Neural cell (in vitro differentiated cells): ENCODE measurements at regions not wholly inside any gene's neighbourhood (a gene's known extent, or its start where the extent isn't known, plus 50 kb on each side); places are given as distances from the start of the nearest gene placed in this dataset.

Source experiments
- EZH2 ChIP-seq: fragments of 200-600, 300-800 bp; shearing (Covaris generic), sonication (generic); IDR thresholded peaks from 2 replicates; pipeline ENCODE4 v1.6.1; 2014; ENCODE audit warnings: antibody characterized with exemption, low read length, borderline replicate concordance, mild to moderate bottlenecking; ENCODE audit not compliant: insufficient read depth, poor library complexity, severe bottlenecking
- MXI1 ChIP-seq: fragments of 450-650 bp; conservative IDR thresholded peaks from 2 replicates; pipeline ENCODE4 v1.6.1; 2014; ENCODE audit warnings: antibody characterized with exemption, mild to moderate bottlenecking; ENCODE audit not compliant: poor library complexity, severe bottlenecking
- POLR2AphosphoS5 ChIP-seq: IDR thresholded peaks from 2 replicates; pipeline ENCODE4 v1.6.1; 2012
- RAD21 ChIP-seq: fragments of 450-650 bp; conservative IDR thresholded peaks from 2 replicates; pipeline ENCODE4 v1.6.1; 2014; ENCODE audit warnings: antibody characterized with exemption, mild to moderate bottlenecking, moderate library complexity
- TAF1 ChIP-seq: IDR thresholded peaks from 2 replicates; pipeline ENCODE4 v1.6.1; 2012; ENCODE audit warnings: low read depth
- TF ChIP-seq, protein P1 (sequence below): fragments of 450-650 bp; IDR thresholded peaks from 2 replicates; pipeline ENCODE4 v1.5.1; 2014; ENCODE audit warnings: antibody characterized with exemption, mild to moderate bottlenecking, moderate library complexity; ENCODE audit not compliant: poor library complexity, severe bottlenecking
- TF ChIP-seq, protein P2 (sequence below): IDR thresholded peaks from 2 replicates; pipeline ENCODE4 v1.6.1; 2012; ENCODE audit warnings: borderline replicate concordance

DNA sequence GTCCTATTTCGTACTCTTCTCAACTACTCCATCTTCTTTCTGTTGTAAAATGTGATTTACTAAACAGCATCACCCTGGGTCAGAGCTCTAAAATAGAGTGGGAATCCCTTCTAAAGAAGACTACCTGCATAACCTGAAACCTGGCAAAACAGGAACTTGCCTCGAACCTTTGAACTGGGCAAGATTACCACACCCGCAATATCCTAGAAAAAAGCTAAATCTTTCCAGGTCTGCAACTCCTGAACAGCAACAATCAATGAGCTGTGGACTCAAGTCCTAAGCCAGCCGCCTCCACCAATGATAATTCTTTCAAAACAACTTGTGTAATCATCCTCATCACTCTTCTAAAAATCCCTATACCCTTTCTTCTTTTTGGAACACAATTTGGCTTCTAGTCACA, 824.2 kb upstream of the COBL start:
- TF ChIP-seq TAF1 (no peak), POLR2AphosphoS5 (no peak), RAD21 (no peak), EZH2 (no peak), MXI1 (no peak)
- TF ChIP-seq, protein P1, sequence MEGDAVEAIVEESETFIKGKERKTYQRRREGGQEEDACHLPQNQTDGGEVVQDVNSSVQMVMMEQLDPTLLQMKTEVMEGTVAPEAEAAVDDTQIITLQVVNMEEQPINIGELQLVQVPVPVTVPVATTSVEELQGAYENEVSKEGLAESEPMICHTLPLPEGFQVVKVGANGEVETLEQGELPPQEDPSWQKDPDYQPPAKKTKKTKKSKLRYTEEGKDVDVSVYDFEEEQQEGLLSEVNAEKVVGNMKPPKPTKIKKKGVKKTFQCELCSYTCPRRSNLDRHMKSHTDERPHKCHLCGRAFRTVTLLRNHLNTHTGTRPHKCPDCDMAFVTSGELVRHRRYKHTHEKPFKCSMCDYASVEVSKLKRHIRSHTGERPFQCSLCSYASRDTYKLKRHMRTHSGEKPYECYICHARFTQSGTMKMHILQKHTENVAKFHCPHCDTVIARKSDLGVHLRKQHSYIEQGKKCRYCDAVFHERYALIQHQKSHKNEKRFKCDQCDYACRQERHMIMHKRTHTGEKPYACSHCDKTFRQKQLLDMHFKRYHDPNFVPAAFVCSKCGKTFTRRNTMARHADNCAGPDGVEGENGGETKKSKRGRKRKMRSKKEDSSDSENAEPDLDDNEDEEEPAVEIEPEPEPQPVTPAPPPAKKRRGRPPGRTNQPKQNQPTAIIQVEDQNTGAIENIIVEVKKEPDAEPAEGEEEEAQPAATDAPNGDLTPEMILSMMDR, result no peak
- TF ChIP-seq, protein P2, sequence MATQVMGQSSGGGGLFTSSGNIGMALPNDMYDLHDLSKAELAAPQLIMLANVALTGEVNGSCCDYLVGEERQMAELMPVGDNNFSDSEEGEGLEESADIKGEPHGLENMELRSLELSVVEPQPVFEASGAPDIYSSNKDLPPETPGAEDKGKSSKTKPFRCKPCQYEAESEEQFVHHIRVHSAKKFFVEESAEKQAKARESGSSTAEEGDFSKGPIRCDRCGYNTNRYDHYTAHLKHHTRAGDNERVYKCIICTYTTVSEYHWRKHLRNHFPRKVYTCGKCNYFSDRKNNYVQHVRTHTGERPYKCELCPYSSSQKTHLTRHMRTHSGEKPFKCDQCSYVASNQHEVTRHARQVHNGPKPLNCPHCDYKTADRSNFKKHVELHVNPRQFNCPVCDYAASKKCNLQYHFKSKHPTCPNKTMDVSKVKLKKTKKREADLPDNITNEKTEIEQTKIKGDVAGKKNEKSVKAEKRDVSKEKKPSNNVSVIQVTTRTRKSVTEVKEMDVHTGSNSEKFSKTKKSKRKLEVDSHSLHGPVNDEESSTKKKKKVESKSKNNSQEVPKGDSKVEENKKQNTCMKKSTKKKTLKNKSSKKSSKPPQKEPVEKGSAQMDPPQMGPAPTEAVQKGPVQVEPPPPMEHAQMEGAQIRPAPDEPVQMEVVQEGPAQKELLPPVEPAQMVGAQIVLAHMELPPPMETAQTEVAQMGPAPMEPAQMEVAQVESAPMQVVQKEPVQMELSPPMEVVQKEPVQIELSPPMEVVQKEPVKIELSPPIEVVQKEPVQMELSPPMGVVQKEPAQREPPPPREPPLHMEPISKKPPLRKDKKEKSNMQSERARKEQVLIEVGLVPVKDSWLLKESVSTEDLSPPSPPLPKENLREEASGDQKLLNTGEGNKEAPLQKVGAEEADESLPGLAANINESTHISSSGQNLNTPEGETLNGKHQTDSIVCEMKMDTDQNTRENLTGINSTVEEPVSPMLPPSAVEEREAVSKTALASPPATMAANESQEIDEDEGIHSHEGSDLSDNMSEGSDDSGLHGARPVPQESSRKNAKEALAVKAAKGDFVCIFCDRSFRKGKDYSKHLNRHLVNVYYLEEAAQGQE, result no peak
